PC-9 (cell line): ENCODE measurements at regions not wholly inside any gene's neighbourhood (a gene's known extent, or its start where the extent isn't known, plus 50 kb on each side); places are given as distances from the start of the nearest gene placed in this dataset.
A peak's percentile ranks its signal among the peaks of the same experiment; 100 is the strongest.

Experiments
- BruUV-seq: library from RNA; stranded (reverse); fragments of 400-500 nt; replicated peaks from 2 replicates; lab custom pipeline; 2021; lab: Mats Ljungman, UMichigan
- CTCF ChIA-PET: fragments of 300-600 bp; sonication (Branson Sonifier 250); formaldehyde crosslinking; loops from one replicate; lab custom pipeline; 2022; ENCODE audit warnings: antibody characterized with exemption; lab: Charles Lee
- POLR2A ChIA-PET: fragments of 300-600 bp; sonication (Branson Sonifier 250); formaldehyde crosslinking; loops from one replicate; lab custom pipeline; 2022; ENCODE audit warnings: antibody characterized with exemption; ENCODE audit not compliant: unreplicated experiment; lab: Charles Lee
- DNase-seq, 2 experiments: peaks; one replicate each; pipeline versions ENCODE4 v3.0.0 to v3.0.0-alpha.2; 2015 to 2022; ENCODE audit warnings: mixed read lengths in 1 of 2
- H2AFZ ChIP-seq: fragments of 200-600 bp; sonication (generic); 2 replicates; pipeline ENCODE4 v1.8.1; 2017; ENCODE audit warnings: antibody characterized with exemption
- H3F3A ChIP-seq: fragments of 200-600 bp; sonication (generic); 2 replicates; pipeline ENCODE4 v1.8.1; 2017; ENCODE audit warnings: antibody characterized with exemption, mild to moderate bottlenecking, low read depth; ENCODE audit not compliant: insufficient read depth
- H3K27ac ChIP-seq: fragments of 200-600 bp; sonication (generic); 2 replicates; pipeline ENCODE4 v1.6.1; 2016; ENCODE audit warnings: mixed run types
- H3K27me3 ChIP-seq: fragments of 200-600 bp; sonication (generic); 2 replicates; pipeline ENCODE4 v1.6.1; 2016; ENCODE audit warnings: low read depth, mixed run types; ENCODE audit not compliant: insufficient read depth
- H3K36me3 ChIP-seq: fragments of 200-600 bp; sonication (generic); 2 replicates; pipeline ENCODE4 v1.6.1; 2016; ENCODE audit warnings: low read depth, mixed run types
- H3K4me1 ChIP-seq: fragments of 200-600 bp; sonication (generic); replicated peaks from 2 replicates; pipeline ENCODE4 v1.6.1; 2016; ENCODE audit warnings: mixed run types; ENCODE audit not compliant: insufficient read depth
- H3K4me2 ChIP-seq: fragments of 200-600 bp; sonication (generic); 2 replicates; pipeline ENCODE4 v1.6.1; 2017; ENCODE audit warnings: mixed run types
- H3K4me3 ChIP-seq: fragments of 200-600 bp; sonication (generic); 2 replicates; pipeline ENCODE4 v1.6.1; 2016; ENCODE audit warnings: mixed run types
- H3K79me2 ChIP-seq: fragments of 200-600 bp; sonication (generic); 2 replicates; pipeline ENCODE4 v1.6.1; 2017; ENCODE audit warnings: low read depth, mixed run types
- H3K9me2 ChIP-seq: fragments of 200-600 bp; sonication (generic); 2 replicates; pipeline ENCODE4 v1.8.1; 2017; ENCODE audit warnings: mild to moderate bottlenecking; ENCODE audit not compliant: insufficient read depth
- H3K9me3 ChIP-seq: fragments of 200-600 bp; sonication (generic); 2 replicates; pipeline ENCODE4 v1.8.1; 2016; ENCODE audit warnings: low read depth; ENCODE audit not compliant: insufficient read depth
- H4K20me1 ChIP-seq: fragments of 200-600 bp; sonication (generic); 2 replicates; pipeline ENCODE4 v1.8.1; 2017; ENCODE audit not compliant: insufficient read depth
- EZH2 ChIP-seq: fragments of 200-600 bp; sonication (generic); IDR thresholded peaks from 2 replicates; pipeline ENCODE4 v1.8.0; 2017; ENCODE audit warnings: antibody characterized with exemption, low read depth
- intact Hi-C: fragments of 100-400 bp; cut with micrococcal nuclease; formaldehyde crosslinking; loops from one replicate; pipeline ENCODE4 v1.10.0; 2022; ENCODE audit not compliant: unreplicated experiment
- TF ChIP-seq, protein P1 (sequence below): fragments of 200-600 bp; sonication (generic); conservative IDR thresholded peaks from 2 replicates; pipeline ENCODE4 v1.6.1; 2017; ENCODE audit warnings: mixed run types, antibody characterized with exemption, mild to moderate bottlenecking, moderate library complexity

DNA sequence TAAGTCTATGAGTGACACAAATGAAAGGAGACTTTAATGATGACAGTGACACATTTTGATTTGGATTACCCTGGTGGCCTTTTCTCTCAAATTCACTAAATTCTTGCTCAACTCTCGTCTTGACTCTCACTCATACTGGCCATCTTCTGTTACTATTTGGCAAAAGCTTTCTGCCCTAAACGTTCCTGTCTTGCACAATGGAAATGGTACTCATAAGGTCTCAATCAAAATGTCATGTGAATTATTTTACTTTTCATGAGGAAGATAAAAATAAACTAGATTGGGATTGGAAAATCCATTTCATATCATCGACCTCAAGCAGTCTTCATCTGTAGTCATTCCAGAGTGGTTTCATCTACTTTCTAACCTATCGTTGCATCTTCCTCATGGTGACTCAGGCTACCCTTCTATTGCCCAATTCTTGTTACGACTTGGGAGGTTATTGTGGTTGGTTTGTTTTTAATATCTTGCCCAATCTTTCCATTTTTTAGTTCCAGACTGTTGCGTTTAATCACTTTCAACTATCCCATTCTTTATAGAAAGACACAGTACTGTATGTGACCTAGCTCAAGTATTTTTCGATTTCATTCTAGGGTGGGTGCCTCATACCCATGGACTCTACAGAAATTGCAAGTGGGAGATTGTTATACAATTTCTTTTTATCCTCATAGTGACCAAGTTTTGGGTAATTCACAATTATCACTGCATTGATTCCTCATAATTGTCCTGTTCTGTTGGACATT lies 317.2 kb upstream of the KCNJ16 start:
- Histone ChIP-seq H3K4me3 (no peak overlapping the region), H3K4me1 (peaks cover 22% of the 10 kb centered on the region), H3K27me3 (no peaks in the 10 kb centered on the region), H3K36me3 (no peaks in the 10 kb centered on the region), H3K4me2 (no peak overlapping the region), H3K27ac (peak overlapping the region; percentile 25; the same call in 1 of the 2 replicates), H2AFZ (no peak overlapping the region), H3F3A (peaks cover 8% of the 10 kb centered on the region), H3K9me3 (peaks cover 39% of the 10 kb centered on the region), H3K9me2 (no peaks in the 10 kb centered on the region), H4K20me1 (no peaks in the 10 kb centered on the region), H3K79me2 (no peaks in the 10 kb centered on the region)
- BruUV-seq: no TSS peak
- ChIA-PET CTCF (no interaction called here), POLR2A (no interaction called here)
- DNase-seq: peak in 1 of 2 experiments; percentile 50
- TF ChIP-seq, protein P1, sequence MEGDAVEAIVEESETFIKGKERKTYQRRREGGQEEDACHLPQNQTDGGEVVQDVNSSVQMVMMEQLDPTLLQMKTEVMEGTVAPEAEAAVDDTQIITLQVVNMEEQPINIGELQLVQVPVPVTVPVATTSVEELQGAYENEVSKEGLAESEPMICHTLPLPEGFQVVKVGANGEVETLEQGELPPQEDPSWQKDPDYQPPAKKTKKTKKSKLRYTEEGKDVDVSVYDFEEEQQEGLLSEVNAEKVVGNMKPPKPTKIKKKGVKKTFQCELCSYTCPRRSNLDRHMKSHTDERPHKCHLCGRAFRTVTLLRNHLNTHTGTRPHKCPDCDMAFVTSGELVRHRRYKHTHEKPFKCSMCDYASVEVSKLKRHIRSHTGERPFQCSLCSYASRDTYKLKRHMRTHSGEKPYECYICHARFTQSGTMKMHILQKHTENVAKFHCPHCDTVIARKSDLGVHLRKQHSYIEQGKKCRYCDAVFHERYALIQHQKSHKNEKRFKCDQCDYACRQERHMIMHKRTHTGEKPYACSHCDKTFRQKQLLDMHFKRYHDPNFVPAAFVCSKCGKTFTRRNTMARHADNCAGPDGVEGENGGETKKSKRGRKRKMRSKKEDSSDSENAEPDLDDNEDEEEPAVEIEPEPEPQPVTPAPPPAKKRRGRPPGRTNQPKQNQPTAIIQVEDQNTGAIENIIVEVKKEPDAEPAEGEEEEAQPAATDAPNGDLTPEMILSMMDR: no peak
- TF ChIP-seq EZH2: no peak
- intact Hi-C loops: no loop called here

DNA sequence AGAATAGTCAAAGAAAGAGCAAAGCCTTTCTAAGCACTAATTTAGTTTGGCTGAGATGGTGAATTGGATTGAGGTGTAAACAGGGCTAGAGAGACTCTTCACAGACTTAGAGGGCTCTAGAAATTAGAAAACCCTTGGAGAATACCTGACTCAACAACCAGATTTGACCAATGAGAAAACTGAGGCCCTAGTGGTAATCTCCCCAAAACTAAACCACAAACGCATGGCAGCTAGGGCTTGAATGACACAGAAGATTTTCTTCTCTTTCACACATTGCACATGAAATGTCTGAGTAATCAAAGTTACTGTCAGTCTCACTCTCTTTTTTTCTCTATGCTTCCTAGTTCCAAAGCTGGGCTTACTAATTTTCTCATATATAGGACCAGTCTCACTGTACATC lies 314.5 kb upstream of the KCNJ16 start:
- Histone ChIP-seq H3K36me3 (no peaks in the 10 kb centered on the region), H4K20me1 (no peaks in the 10 kb centered on the region), H3K79me2 (no peaks in the 10 kb centered on the region), H3K9me2 (no peaks in the 10 kb centered on the region), H3K4me1 (peaks cover 44% of the 10 kb centered on the region), H3K4me2 (no peak overlapping the region), H3K27ac (peak overlapping the region; percentile 98; the same call in 1 of the 2 replicates), H3K4me3 (no peak overlapping the region), H3K27me3 (no peaks in the 10 kb centered on the region), H2AFZ (no peak overlapping the region), H3K9me3 (peaks cover 39% of the 10 kb centered on the region), H3F3A (peaks cover 8% of the 10 kb centered on the region)
- no peak for DNase-seq
- POLR2A ChIA-PET: no interaction called here
- no TSS peak for BruUV-seq
- CTCF ChIA-PET: no interaction called here
- intact Hi-C loops: no loop called here
- TF ChIP-seq, protein P1: no peak
- TF ChIP-seq EZH2: no peak

DNA sequence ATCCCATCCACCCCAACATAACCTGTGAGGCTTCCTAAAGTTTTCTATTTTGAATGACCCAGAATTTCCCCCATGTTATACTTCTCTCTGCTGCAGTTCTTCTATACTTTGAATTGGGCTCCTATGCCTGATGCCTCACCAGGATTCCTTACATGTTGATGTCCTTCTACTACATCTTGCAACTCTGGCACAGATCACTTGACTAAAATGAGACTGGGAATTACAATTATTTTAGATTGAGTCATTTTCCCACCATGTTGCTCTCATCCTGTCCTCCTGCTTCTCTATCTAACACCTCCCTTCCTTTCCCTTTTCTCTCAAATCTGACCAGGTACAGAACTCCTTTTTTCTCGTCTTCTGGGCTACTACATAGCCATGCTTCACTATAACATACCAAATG lies 314.0 kb upstream of the KCNJ16 start:
- BruUV-seq: no TSS peak
- Histone ChIP-seq H3F3A (peaks cover 8% of the 10 kb centered on the region), H3K4me3 (no peak overlapping the region), H4K20me1 (no peaks in the 10 kb centered on the region), H3K4me1 (peaks cover 44% of the 10 kb centered on the region), H3K79me2 (no peaks in the 10 kb centered on the region), H3K9me2 (no peaks in the 10 kb centered on the region), H3K27ac (peak overlapping the region; percentile 98), H3K36me3 (no peaks in the 10 kb centered on the region), H3K9me3 (peaks cover 38% of the 10 kb centered on the region), H2AFZ (no peak overlapping the region), H3K27me3 (no peaks in the 10 kb centered on the region), H3K4me2 (peak overlapping the region; percentile 65)
- CTCF ChIA-PET: no interaction called here
- POLR2A ChIA-PET: no interaction called here
- intact Hi-C loops: no loop called here
- TF ChIP-seq, protein P1: no peak
- TF ChIP-seq EZH2: no peak
- DNase-seq: no peak
